GM19467 (cell line): ENCODE measurements at regions not wholly inside any gene's neighbourhood (a gene's known extent, or its start where the extent isn't known, plus 50 kb on each side); places are given as distances from the start of the nearest gene placed in this dataset.

Experiments used
- ATAC-seq: cut with Tn5 transposase; IDR thresholded peaks from one replicate; pipeline ENCODE4 v1.9.1; 2021; ENCODE audit warnings: mild to moderate bottlenecking, moderate library complexity; ENCODE audit not compliant: unreplicated experiment

- ATAC-seq = no peak
Measured at GRCh38 chr6:148076051-148076450, 266.6 kb upstream of the SASH1 start.

DNA sequence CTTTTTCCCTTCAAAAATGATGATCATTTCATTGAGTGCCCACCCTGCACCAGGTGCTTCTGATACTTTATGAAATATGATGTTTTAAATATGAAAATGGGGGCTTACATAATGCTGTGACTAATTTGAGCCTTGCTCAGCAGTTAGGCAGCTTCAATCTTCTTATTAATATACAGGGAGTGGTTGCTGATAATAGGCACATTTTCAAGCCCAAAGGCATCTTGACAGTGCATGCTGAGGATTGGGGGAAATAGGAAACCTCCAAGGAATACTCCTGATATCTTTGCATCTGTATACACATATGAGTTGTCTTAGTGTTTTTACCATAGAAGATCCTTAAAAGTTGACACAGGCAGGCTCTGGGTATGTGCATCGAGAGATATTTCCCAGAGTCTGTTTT lies 262.3 kb upstream of the SASH1 start:
- no peak for ATAC-seq

GRCh38 chr6:148081076-148081475 lies 261.6 kb upstream of the SASH1 start:
- no peak for ATAC-seq

GRCh38 chr6:148082044-148082443 lies 260.6 kb upstream of the SASH1 start:
- ATAC-seq = no peak

DNA sequence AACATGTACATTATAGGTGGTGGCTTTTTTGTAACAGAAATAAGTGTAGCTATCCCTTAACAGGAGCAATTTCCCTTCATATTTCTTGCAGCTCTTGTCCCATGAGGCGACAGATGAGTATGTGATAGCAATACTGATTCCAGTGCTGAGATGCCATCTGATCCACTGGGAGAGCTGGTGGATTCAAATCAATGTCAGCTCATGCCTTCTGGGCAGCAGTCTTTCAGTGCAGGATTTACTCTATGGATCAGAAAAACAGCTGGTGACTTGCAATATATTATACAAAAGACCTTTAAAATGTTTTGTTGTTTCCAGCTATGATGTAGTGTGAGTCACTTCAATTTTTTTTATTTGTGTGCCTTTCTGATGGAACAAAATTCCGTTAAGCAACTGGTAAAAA lies 259.9 kb upstream of the SASH1 start:
- ATAC-seq = no peak

GRCh38 chr6:148085631-148086331 lies 256.9 kb upstream of the SASH1 start:
- ATAC-seq = no peak

DNA sequence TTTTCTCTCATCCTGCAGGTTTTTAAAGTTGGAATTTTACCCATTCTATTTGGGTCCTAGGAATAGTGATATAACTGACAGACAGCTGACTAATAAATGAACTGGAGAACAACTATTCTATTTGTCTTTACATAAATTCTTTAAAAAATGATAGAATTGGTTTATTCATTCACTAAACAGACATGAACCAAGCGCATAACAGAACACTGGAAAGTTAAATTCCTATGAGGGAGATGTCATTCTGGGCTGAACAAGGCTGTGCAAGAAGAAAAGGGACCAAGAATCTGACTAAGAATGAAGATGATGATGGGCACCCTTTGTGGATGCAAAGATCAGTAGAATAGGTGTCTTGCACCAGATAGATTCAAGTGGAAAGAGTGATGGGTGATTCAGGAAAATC lies 256.3 kb upstream of the SASH1 start:
- no peak for ATAC-seq

GRCh38 chr6:148086843-148087242 lies 255.8 kb upstream of the SASH1 start:
- ATAC-seq = no peak

DNA sequence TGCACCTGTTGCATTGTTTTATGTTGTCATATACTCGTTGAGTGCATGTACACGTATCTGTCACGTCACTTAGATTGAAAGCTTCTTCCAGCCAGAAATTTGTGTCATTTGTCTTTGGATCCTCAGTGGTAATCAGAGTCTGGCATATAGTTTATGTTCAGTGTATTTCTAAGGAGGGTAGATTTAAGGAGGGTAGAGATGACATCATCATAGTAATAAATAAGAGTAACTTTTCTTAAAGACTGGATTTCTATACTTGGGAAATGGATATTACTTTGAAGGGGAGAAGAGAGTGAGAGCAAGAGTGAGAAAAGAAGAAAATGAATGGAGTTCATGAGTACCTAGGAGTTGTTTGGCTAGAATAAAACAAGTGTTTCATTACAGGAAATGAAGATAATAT lies 255.0 kb upstream of the SASH1 start:
- no peak for ATAC-seq

DNA sequence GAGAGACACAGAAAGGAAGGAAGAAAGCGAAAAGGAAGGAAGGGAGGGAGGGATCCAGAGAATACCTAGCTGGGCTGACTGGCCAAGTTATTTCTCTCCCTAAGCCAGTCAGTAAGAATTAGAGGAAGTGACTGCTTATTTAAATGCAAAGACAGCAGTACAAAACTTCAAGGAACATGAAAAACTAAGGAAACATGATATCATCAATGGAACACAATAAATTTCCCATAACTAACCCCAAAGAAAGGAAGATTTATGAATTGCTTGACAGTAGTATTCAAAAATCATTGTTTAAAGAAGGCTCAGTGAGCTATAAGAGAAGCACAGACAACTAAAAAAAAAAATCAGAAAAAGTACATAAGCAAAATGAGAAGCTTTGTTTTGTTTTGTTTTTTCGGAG lies 252.3 kb upstream of the SASH1 start:
- no peak for ATAC-seq

DNA sequence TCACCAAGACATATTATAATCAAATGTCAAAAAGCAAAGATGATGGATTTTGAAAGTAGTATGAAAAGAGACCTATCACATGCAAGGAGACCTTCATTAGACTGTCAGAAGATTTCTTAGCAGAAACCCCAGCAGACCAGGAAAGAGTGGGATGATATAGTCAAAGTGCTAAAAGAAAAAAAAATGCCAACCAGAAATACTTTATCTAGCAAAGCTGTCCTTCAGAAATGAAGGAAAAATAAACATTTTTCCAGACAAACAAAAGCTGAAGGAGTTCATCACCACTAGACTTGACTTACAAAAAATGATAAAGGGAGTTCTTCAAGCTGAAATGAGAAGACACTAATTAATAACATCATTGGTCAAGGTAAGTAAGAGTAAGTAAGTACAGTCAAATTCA lies 251.2 kb upstream of the SASH1 start:
- no peak for ATAC-seq

GRCh38 chr6:148103436-148103835 lies 239.2 kb upstream of the SASH1 start:
- ATAC-seq = no peak

- no peak for ATAC-seq
Measured at GRCh38 chr6:148104131-148104530, 238.5 kb upstream of the SASH1 start.

GRCh38 chr6:148105695-148106094 lies 236.9 kb upstream of the SASH1 start:
- ATAC-seq = no peak

- ATAC-seq = no peak
Measured at GRCh38 chr6:148107911-148108310, 234.7 kb upstream of the SASH1 start.

DNA sequence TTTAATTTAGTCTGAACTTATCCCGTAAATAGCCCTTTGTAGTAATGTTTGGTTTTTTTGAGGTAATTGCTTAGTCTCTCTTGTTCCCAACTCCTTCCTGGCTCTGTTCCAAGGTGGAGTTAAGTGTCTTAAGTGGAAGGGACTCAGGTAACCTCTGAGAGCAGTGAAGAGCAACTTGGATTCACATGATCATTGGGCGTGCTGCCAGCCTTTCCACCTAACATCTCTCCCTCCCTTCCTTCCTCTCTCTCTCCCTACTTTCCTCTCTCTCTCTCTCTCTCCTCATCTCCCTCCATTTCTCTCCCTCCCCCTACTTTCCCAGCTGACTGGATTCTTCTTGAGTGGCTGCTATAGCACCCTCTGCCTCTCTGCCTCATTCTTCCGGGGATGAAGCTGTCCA lies 232.9 kb upstream of the SASH1 start:
- ATAC-seq = no peak

DNA sequence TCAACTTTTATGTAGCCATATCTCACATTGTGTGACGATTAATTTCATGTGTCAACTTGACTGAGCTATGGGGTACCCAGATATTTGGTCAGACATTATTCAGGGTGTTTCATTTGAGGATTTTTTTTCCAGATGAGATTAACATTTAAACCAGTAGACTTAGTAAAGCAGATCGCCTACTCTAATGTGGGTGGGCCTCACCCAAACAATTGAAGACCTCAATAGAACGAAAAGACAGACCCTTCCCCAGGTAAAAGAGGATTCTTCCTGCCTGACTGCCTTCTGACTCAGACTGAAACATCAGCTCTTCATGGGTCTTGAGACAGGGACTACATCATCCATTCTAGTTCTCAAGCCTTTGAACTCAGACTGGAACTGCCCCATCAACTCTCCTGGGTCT lies 231.7 kb upstream of the SASH1 start:
- no peak for ATAC-seq

GRCh38 chr6:148112851-148113319 lies 229.8 kb upstream of the SASH1 start:
- no peak for ATAC-seq

GRCh38 chr6:148116001-148116400 lies 226.6 kb upstream of the SASH1 start:
- no peak for ATAC-seq

GRCh38 chr6:148118244-148118643 lies 224.4 kb upstream of the SASH1 start:
- ATAC-seq = no peak

DNA sequence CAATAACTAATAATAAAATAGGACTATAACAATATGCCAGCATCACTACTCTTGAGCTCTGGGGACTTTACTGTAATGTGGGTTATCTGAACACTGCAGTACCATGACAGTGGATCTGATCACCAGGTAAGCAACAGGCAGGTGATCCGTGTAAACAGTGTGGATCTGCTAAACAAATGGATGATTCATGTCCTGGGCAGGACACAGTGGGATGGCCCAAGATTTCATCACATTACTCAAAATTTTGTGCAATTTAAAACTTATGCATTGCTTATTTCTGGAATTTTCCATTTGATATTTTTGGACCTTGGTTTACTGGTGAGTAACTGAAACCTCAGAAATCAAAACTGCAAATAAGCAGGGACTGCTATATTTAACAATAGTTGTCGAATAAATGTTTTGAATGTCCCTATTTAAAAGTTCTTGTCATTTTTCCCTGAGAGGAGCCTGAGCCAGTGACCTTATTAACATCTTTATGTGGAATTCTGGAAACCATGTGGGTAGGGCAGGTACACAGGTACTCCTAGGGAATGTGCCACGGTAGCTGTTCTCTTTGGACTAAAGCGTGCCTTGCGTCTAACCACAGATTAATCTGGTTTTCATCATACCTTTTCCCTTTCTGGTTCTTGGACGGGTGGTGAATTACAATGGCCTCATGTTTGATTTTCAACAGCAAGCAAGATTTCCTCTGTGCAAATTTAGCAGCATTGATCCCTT lies 214.5 kb upstream of the SASH1 start:
- no peak for ATAC-seq

- no peak for ATAC-seq
Measured at GRCh38 chr6:148134592-148134991, 208.0 kb upstream of the SASH1 start.

DNA sequence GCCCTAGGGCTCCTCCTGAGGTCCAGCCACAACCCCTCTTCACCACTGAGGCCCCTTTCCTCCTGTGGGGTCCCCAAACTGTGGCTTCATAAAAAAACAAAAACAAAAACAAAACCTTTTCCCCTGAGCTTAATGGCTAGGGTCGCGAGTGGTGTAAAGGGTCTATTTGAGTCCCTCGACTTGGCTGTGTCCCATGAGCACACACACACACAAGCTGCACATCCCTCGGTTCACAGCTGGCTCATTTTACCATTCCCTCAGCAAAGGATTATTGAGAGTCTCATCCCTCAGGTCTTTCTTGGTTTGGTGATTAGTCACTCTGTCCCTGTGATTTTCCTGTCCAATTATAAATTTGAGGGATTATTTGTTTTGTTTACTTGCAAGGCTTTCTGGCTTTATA lies 206.1 kb upstream of the SASH1 start:
- ATAC-seq = no peak
